SK-N-SH (cell line): ENCODE measurements at regions not wholly inside any gene's neighbourhood (a gene's known extent, or its start where the extent isn't known, plus 50 kb on each side); places are given as distances from the start of the nearest gene placed in this dataset.

Experiments
- CTCF ChIA-PET: fragments of 300-600, 350-600 bp; formaldehyde crosslinking; extraction: SDS; loops from one replicate; lab custom pipeline; 2021; lab: Yijun Ruan, JAX
- POLR2A ChIA-PET: fragments of 350-600 bp; sonication (Branson Sonifier 250); formaldehyde crosslinking; extraction: SDS; loops from one replicate; lab custom pipeline; 2020; ENCODE audit warnings: antibody characterized with exemption, inconsistent platforms; lab: Yijun Ruan, JAX
- DNase-seq: peaks from one replicate; pipeline ENCODE4 v3.0.0; 2012
- H2AFZ ChIP-seq: fragments of 200-600 bp; sonication (generic); 2 replicates; pipeline ENCODE4 v1.8.1; 2016; ENCODE audit warnings: antibody characterized with exemption, mild to moderate bottlenecking, low read depth
- H3F3A ChIP-seq: fragments of 200-600 bp; sonication (generic); replicated peaks from 2 replicates; pipeline ENCODE3; 2016; ENCODE audit warnings: antibody characterized with exemption, mild to moderate bottlenecking; ENCODE audit not compliant: insufficient read depth
- H3K27ac ChIP-seq, 2 experiments: fragments of 200-500 bp in 1 of 2; fragments of 200-600 bp in 1 of 2; sonication (Bioruptor generic) in 1 of 2; sonication (generic), shearing (Covaris generic) in 1 of 2; 2 replicates each; pipeline versions ENCODE4 v1.5.1 to v1.6.1; 2014 to 2016; ENCODE audit warnings: low read depth in 2 of 2, inconsistent platforms in 1 of 2, low read length in 1 of 2, mild to moderate bottlenecking in 1 of 2, mixed read lengths in 1 of 2
- H3K27me3 ChIP-seq: fragments of 200-600 bp; sonication (generic), shearing (Covaris generic); 2 replicates; pipeline ENCODE4 v1.6.1; 2016; ENCODE audit warnings: mixed run types; ENCODE audit not compliant: insufficient read depth
- H3K36me3 ChIP-seq, 2 experiments: fragments of 200-500 bp in 1 of 2; fragments of 200-600 bp in 1 of 2; sonication (Bioruptor generic) in 1 of 2; sonication (generic) in 1 of 2; replicated peaks in 1 of 2; 2 replicates each; pipeline versions ENCODE3 to v1.5.1; 2014 to 2016; ENCODE audit warnings: low read length in 1 of 2, mild to moderate bottlenecking in 1 of 2; ENCODE audit not compliant: insufficient read depth in 2 of 2, control insufficient read depth in 1 of 2
- H3K4me1 ChIP-seq, 2 experiments: fragments of 200-500 bp in 1 of 2; fragments of 200-600 bp in 1 of 2; sonication (Bioruptor generic) in 1 of 2; sonication (generic), shearing (Covaris generic) in 1 of 2; 2 replicates each; pipeline versions ENCODE4 v1.5.1 to v1.6.1; 2014 to 2016; ENCODE audit warnings: low read depth in 1 of 2, low read length in 1 of 2, mixed run types in 1 of 2; ENCODE audit not compliant: insufficient read depth in 2 of 2, control insufficient read depth in 1 of 2
- H3K4me2 ChIP-seq: fragments of 200-600 bp; sonication (generic), shearing (Covaris generic); 2 replicates; pipeline ENCODE4 v1.6.1; 2017; ENCODE audit warnings: mixed run types
- H3K4me3 ChIP-seq, 2 experiments: fragments of 200-500 bp in 1 of 2; fragments of 200-600 bp in 1 of 2; sonication (Bioruptor generic) in 1 of 2; sonication (generic), shearing (Covaris generic) in 1 of 2; 2 replicates each; pipeline versions ENCODE4 v1.5.1 to v1.8.1; 2014 to 2016; ENCODE audit warnings: low read depth in 2 of 2, inconsistent platforms in 1 of 2, low read length in 1 of 2, mild to moderate bottlenecking in 1 of 2, mixed read lengths in 1 of 2, moderate library complexity in 1 of 2
- H3K79me2 ChIP-seq: fragments of 200-600 bp; sonication (generic); 2 replicates; pipeline ENCODE4 v1.8.1; 2017; ENCODE audit warnings: mild to moderate bottlenecking; ENCODE audit not compliant: insufficient read depth
- H3K9ac ChIP-seq: fragments of 200-600 bp; sonication (generic); 2 replicates; pipeline ENCODE4 v1.6.1; 2017; ENCODE audit warnings: mixed run types
- H3K9me2 ChIP-seq: fragments of 200-600 bp; sonication (generic); 2 replicates; pipeline ENCODE4 v1.6.1; 2017; ENCODE audit warnings: mixed run types
- H3K9me3 ChIP-seq: fragments of 200-600 bp; sonication (generic); 2 replicates; pipeline ENCODE4 v1.6.1; 2017; ENCODE audit warnings: mixed run types, mild to moderate bottlenecking, moderate library complexity
- H4K20me1 ChIP-seq: fragments of 200-600 bp; sonication (generic); 2 replicates; pipeline ENCODE4 v1.6.1; 2017; ENCODE audit warnings: mild to moderate bottlenecking, mixed run types; ENCODE audit not compliant: insufficient read depth
- CHD2 ChIP-seq: fragments of 150-350 bp; IDR thresholded peaks from 2 replicates; pipeline ENCODE4 v1.6.1; 2018; ENCODE audit warnings: low read length; ENCODE audit not compliant: partially characterized antibody
- CTCF ChIP-seq: fragments of 200-600 bp; sonication (generic); IDR thresholded peaks from 2 replicates; pipeline ENCODE4 v1.6.1; 2017; ENCODE audit warnings: antibody characterized with exemption, mild to moderate bottlenecking, moderate library complexity
- ELF1 ChIP-seq: IDR thresholded peaks from 2 replicates; pipeline ENCODE4 v1.4.0; 2012
- EP300 ChIP-seq, 2 experiments: IDR thresholded peaks; 2 replicates each; pipeline versions ENCODE4 v1.4.0 to v1.6.1; 2012; ENCODE audit warnings: borderline replicate concordance in 1 of 2, low read depth in 1 of 2, low read length in 1 of 2
- EZH2phosphoT487 ChIP-seq: fragments of 200-600 bp; sonication (generic); IDR thresholded peaks from 2 replicates; pipeline ENCODE4 v1.6.1; 2017; ENCODE audit warnings: low read depth, mixed run types, mild to moderate bottlenecking, antibody characterized with exemption, moderate library complexity, borderline replicate concordance
- FOSL2 ChIP-seq: IDR thresholded peaks from 2 replicates; pipeline ENCODE4 v1.4.0; 2012; ENCODE audit warnings: low read depth, mild to moderate bottlenecking, moderate library complexity, borderline replicate concordance
- FOXJ3 ChIP-seq: sonication (generic); formaldehyde crosslinking; IDR thresholded peaks from 2 replicates; pipeline ENCODE4 v1.5.1; 2020; ENCODE audit warnings: mild to moderate bottlenecking, missing genetic modification reagents
- FOXM1 ChIP-seq: IDR thresholded peaks from 2 replicates; pipeline ENCODE4 v1.4.0; 2012; ENCODE audit warnings: low read depth, mild to moderate bottlenecking
- MEF2A ChIP-seq: IDR thresholded peaks from 2 replicates; pipeline ENCODE4 v1.4.0; 2012; ENCODE audit warnings: low read depth, borderline replicate concordance
- MXI1 ChIP-seq: IDR thresholded peaks from 2 replicates; pipeline ENCODE4 v1.6.1; 2012; ENCODE audit warnings: mild to moderate bottlenecking, low read depth, low read length, improper control_type of control experiment
- NRF1 ChIP-seq: IDR thresholded peaks from 2 replicates; pipeline ENCODE4 v1.6.1; 2012; ENCODE audit warnings: low read depth, mild to moderate bottlenecking, low read length
- REST ChIP-seq: IDR thresholded peaks from 2 replicates; pipeline ENCODE4 v1.6.1; 2012; ENCODE audit warnings: mild to moderate bottlenecking, low read depth, low read length, moderate library complexity
- RFX5 ChIP-seq: IDR thresholded peaks from 2 replicates; pipeline ENCODE4 v1.6.1; 2012; ENCODE audit warnings: mild to moderate bottlenecking, improper control_type of control experiment, low read length
- RXRA ChIP-seq: IDR thresholded peaks from 2 replicates; pipeline ENCODE4 v1.4.0; 2012; ENCODE audit warnings: low read depth, mild to moderate bottlenecking, borderline replicate concordance
- TAF1 ChIP-seq: IDR thresholded peaks from 2 replicates; pipeline ENCODE4 v1.6.1; 2012; ENCODE audit warnings: low read depth, mild to moderate bottlenecking, low read length, moderate library complexity, borderline replicate concordance
- TCF12 ChIP-seq: IDR thresholded peaks from 2 replicates; pipeline ENCODE4 v1.4.0; 2012
- YY1 ChIP-seq: IDR thresholded peaks from 2 replicates; pipeline ENCODE4 v1.4.0; 2012; ENCODE audit warnings: low read depth, mild to moderate bottlenecking
- ZBTB33 ChIP-seq: IDR thresholded peaks from 2 replicates; pipeline ENCODE4 v1.4.0; 2012; ENCODE audit warnings: low read depth, borderline replicate concordance
- WGBS: methylation state at CpG from one replicate; pipeline ENCODE4 v1.1.6; 2017; ENCODE audit warnings: low lambda C conversion rate; 5-methylcytosine and 5-hydroxymethylcytosine counted together
- TF ChIP-seq, protein P1 (sequence below): IDR thresholded peaks from 2 replicates; pipeline ENCODE4 v1.4.0; 2012; ENCODE audit warnings: low read depth
- TF ChIP-seq, protein P2 (sequence below): IDR thresholded peaks from 2 replicates; pipeline ENCODE4; 2012

DNA sequence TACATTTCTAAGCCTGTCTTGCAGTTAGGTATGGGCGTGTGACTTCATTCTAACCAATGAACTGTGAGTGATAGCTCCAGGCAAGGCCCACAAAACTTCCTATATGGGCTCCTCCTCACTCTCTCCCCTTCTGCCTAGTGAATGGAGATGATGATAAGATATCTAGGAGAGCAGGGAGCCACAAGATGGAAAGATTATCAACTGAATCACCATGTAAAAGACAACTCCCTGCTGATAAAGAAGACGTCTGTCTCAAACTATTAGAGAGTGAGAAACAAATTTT is 237.1 kb downstream of the GPD2 start (continued):
- TF ChIP-seq REST (no peak), TAF1 (no peak), NRF1 (no peak), TCF12 (no peak)

GRCh38 chr2:156673981-156674380 is 237.8 kb downstream of the GPD2 start:
- ChIA-PET POLR2A (no interaction called here), CTCF (no interaction called here)
- Histone ChIP-seq H3K4me2 (no peak overlapping the region), H3K9me2 (0 out of 2 replicates have a peak, but pooled peaks cover 3% of the 10 kb centered on the region), H3K9ac (no peak overlapping the region), H3K9me3 (no peaks in the 10 kb centered on the region), H3K27me3 (peaks cover 5% of the 10 kb centered on the region; the same call in 1 of the 2 replicates), H2AFZ (no peak overlapping the region), H3K4me3 (no peak overlapping the region), H3K79me2 (no peaks in the 10 kb centered on the region), H3K36me3 (no peaks in the 10 kb centered on the region), H3K4me1 (no peaks in the 10 kb centered on the region), H3F3A (no peaks in the 10 kb centered on the region), H3K27ac (no peak overlapping the region), H4K20me1 (no peaks in the 10 kb centered on the region)
- no peak for DNase-seq
- 11% methylated on average over 2 of the region's 2 CpGs for WGBS
- TF ChIP-seq FOXM1 (no peak), EP300 (IDR thresholded peaks at IDR 0.05; ENCODE audit: borderline replicate concordance in 1 of 2, low read depth in 1 of 2, low read length in 1 of 2) (no peak), FOXJ3 (CRISPR knock-in tag) (no peak), REST (no peak), RXRA (no peak), TAF1 (no peak), MEF2A (no peak), YY1 (no peak), CHD2 (no peak), MXI1 (no peak), TCF12 (no peak), FOSL2 (no peak), RFX5 (no peak), ELF1 (no peak), ZBTB33 (no peak), CTCF (no peak), EZH2phosphoT487 (no peak)
- TF ChIP-seq, protein P1, sequence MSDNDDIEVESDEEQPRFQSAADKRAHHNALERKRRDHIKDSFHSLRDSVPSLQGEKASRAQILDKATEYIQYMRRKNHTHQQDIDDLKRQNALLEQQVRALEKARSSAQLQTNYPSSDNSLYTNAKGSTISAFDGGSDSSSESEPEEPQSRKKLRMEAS: no peak
- TF ChIP-seq, protein P2, sequence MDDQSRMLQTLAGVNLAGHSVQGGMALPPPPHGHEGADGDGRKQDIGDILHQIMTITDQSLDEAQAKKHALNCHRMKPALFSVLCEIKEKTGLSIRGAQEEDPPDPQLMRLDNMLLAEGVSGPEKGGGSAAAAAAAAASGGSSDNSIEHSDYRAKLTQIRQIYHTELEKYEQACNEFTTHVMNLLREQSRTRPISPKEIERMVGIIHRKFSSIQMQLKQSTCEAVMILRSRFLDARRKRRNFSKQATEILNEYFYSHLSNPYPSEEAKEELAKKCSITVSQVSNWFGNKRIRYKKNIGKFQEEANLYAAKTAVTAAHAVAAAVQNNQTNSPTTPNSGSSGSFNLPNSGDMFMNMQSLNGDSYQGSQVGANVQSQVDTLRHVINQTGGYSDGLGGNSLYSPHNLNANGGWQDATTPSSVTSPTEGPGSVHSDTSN: no peak
